Tibial artery (tissue), 4 donors: ENCODE measurements at regions not wholly inside any gene's neighbourhood (a gene's known extent, or its start where the extent isn't known, plus 50 kb on each side); places are given as distances from the start of the nearest gene placed in this dataset.

Experiments
- DNase-seq, 2 donors: peaks; one replicate each; pipeline ENCODE4 v3.0.0-alpha.2; 2019
- H3K27ac ChIP-seq, 2 donors: fragments of 200-600 bp; sonication (generic) in 1 of 2; 1 replicate in 1 of 2; 2 replicates in 1 of 2; pipeline ENCODE4 v1.5.1; 2018 to 2019; ENCODE audit warnings: mild to moderate bottlenecking in 1 of 2
- H3K27me3 ChIP-seq, 2 donors: fragments of 200-600 bp; sonication (generic) in 1 of 2; one replicate each; pipeline versions ENCODE4 v1.5.1 to v1.6.0; 2016 to 2019
- H3K36me3 ChIP-seq, 3 donors: fragments of 200-600 bp; sonication (generic) in 2 of 3; one replicate each; pipeline ENCODE4 v1.5.1; 2016 to 2019; ENCODE audit warnings: mild to moderate bottlenecking in 2 of 3
- H3K4me1 ChIP-seq, 4 donors: fragments of 200-600 bp; sonication (generic) in 2 of 4; 1 replicate in 3 of 4; 2 replicates in 1 of 4; pipeline ENCODE4 v1.5.1; 2016 to 2019
- H3K4me3 ChIP-seq, 2 donors: fragments of 200-600 bp; sonication (generic) in 1 of 2; 1 replicate in 1 of 2; 2 replicates in 1 of 2; pipeline ENCODE4 v1.5.1; 2018 to 2019; ENCODE audit warnings: mild to moderate bottlenecking in 2 of 2
- H3K9me3 ChIP-seq, 3 donors: fragments of 200-600 bp; sonication (generic) in 1 of 3; one replicate each; pipeline ENCODE4 v1.5.1; 2016 to 2019
- intact Hi-C: fragments of 100-400 bp; cut with DNase I; formaldehyde crosslinking; loops from one replicate; pipeline ENCODE4 v1.15.0; 2023; ENCODE audit warnings: low total_unique reads
- TF ChIP-seq, protein P1 (sequence below), 2 experiments: fragments of 200-600 bp in 1 of 2; fragments of 450-650 bp in 1 of 2; IDR thresholded peaks; one replicate each; pipeline ENCODE4 v1.5.1; 2017 to 2019; ENCODE audit warnings: antibody characterized with exemption in 2 of 2, mild to moderate bottlenecking in 1 of 2, moderate library complexity in 1 of 2

DNA sequence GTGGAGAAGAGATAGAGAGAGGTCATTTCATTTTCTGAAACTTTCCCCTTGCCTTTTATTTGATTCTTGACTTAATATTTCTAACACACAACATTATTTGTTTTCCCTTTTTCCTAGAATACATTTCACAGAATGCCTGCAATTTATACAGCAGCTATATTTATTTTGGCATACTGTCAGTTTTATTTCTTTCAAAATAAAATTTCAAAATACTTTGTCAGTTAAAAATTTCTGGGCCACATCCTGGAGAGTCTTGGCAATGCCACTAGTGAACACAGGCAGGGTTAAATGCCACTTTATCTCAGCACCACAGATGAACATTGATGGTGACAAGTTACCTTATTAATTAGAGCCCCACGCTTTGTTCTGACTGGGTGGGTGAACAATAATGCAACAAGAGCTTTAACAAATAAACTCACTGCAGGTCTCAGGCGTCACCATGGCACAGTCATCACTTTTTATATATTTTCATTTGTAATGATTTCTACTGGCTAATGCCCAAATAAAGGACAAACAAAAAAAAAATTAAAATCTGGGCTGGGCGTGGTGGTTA is 494.0 kb downstream of the KIF20B start:
- DNase-seq, result no peak
- TF ChIP-seq, protein P1, sequence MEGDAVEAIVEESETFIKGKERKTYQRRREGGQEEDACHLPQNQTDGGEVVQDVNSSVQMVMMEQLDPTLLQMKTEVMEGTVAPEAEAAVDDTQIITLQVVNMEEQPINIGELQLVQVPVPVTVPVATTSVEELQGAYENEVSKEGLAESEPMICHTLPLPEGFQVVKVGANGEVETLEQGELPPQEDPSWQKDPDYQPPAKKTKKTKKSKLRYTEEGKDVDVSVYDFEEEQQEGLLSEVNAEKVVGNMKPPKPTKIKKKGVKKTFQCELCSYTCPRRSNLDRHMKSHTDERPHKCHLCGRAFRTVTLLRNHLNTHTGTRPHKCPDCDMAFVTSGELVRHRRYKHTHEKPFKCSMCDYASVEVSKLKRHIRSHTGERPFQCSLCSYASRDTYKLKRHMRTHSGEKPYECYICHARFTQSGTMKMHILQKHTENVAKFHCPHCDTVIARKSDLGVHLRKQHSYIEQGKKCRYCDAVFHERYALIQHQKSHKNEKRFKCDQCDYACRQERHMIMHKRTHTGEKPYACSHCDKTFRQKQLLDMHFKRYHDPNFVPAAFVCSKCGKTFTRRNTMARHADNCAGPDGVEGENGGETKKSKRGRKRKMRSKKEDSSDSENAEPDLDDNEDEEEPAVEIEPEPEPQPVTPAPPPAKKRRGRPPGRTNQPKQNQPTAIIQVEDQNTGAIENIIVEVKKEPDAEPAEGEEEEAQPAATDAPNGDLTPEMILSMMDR (IDR thresholded peaks at IDR 0.05), result no peak
- no peak overlapping the region for H3K27ac ChIP-seq
- H3K27me3 ChIP-seq, result no peaks in the 10 kb centered on the region
- intact Hi-C loops, result no loop called here
- H3K4me3 ChIP-seq, result no peak overlapping the region
- no peaks in the 10 kb centered on the region for H3K9me3 ChIP-seq
- H3K36me3 ChIP-seq, result no peaks in the 10 kb centered on the region
- H3K4me1 ChIP-seq, result no peaks in the 10 kb centered on the region

- H3K4me1 ChIP-seq, result no peaks in the 10 kb centered on the region
- no peak for DNase-seq
- H3K36me3 ChIP-seq, result no peaks in the 10 kb centered on the region
- TF ChIP-seq, protein P1 (IDR thresholded peaks at IDR 0.05), result no peak
- intact Hi-C loops, result no loop called here
- no peak overlapping the region for H3K4me3 ChIP-seq
- no peak overlapping the region for H3K27ac ChIP-seq
- no peaks in the 10 kb centered on the region for H3K27me3 ChIP-seq
- no peaks in the 10 kb centered on the region for H3K9me3 ChIP-seq
These were observed 496.4 kb downstream of the KIF20B start for GRCh38 chr10:90197766-90198165.

- intact Hi-C loops, result no loop called here
- Histone ChIP-seq H3K27me3 (no peaks in the 10 kb centered on the region), H3K27ac (no peak overlapping the region), H3K4me1 (no peaks in the 10 kb centered on the region), H3K4me3 (no peak overlapping the region), H3K36me3 (no peaks in the 10 kb centered on the region), H3K9me3 (no peaks in the 10 kb centered on the region)
- DNase-seq, result no peak
- TF ChIP-seq, protein P1 (IDR thresholded peaks at IDR 0.05), result no peak
These were observed 497.7 kb downstream of the KIF20B start for GRCh38 chr10:90199093-90199492.

GRCh38 chr10:90199513-90199912 is 498.1 kb downstream of the KIF20B start:
- intact Hi-C loops, result no loop called here
- H3K27me3 ChIP-seq, result no peaks in the 10 kb centered on the region
- H3K4me3 ChIP-seq, result no peak overlapping the region
- no peak overlapping the region for H3K27ac ChIP-seq
- H3K4me1 ChIP-seq, result no peaks in the 10 kb centered on the region
- H3K36me3 ChIP-seq, result no peaks in the 10 kb centered on the region
- DNase-seq, result no peak
- no peaks in the 10 kb centered on the region for H3K9me3 ChIP-seq
- TF ChIP-seq, protein P1 (IDR thresholded peaks at IDR 0.05), result no peak

- Histone ChIP-seq H3K27ac (no peak overlapping the region), H3K27me3 (no peaks in the 10 kb centered on the region), H3K9me3 (no peaks in the 10 kb centered on the region), H3K36me3 (no peaks in the 10 kb centered on the region), H3K4me3 (no peak overlapping the region), H3K4me1 (no peaks in the 10 kb centered on the region)
- intact Hi-C loops, result no loop called here
- no peak for DNase-seq
- TF ChIP-seq, protein P1 (IDR thresholded peaks at IDR 0.05), result no peak
These were observed 503.0 kb downstream of the KIF20B start for GRCh38 chr10:90204131-90204955.
